ENCODE measurements at regions not wholly inside any gene's neighbourhood (a gene's known extent, or its start where the extent isn't known, plus 50 kb on each side); places are given as distances from the start of the nearest gene placed in this dataset.
"Not testable (repeated sequence)": the region's sequence is repeated elsewhere in the genome, so short reads cannot be mapped to it uniquely, and the experiment has no call there.

DNA sequence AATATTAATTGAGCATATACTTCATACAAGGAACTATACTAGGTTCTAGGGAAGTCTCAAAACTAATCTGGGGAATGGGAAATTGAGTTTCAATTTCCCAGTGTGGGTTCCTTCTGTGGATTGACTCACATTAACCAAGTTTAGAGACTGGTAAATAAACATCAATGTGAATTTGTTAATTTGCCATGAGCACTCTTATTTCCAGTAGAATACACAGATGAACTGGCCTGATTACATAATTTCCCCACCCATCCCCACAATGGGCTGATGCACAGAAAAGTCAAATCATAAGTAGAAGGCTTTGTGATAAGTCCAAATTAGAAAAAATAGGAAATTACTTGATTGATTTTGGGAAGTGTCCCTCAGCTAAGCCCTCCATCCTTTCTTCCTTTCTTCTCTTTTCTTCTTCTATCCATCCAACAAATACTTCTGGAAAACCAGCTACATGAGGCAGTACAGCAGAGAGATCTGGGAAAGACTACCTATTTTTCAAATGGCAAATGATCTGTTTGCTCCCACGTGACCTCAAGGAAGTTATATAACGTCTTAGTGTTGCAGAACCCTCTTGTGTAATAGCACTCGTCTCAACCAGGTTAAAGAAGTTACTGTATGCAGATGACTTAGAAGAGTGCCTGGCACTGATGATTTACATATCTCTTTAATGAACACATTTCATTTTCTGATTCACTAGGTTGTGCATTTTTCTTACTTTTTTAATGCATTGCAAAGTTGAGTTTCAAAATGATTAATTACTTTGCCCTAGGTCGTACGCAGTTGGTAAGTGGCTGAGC, 312.3 kb downstream of the SV2B start:
- Mint-ChIP-seq H3K9me3 (peaks cover 4% of the 10 kb centered on the region), H3K36me3 (ENCODE audit: low read depth) (no peaks in the 10 kb centered on the region), H3K4me1 (no peaks in the 10 kb centered on the region), H3K27me3 (peaks cover 2% of the 10 kb centered on the region), H3K4me3 (no peak overlapping the region), H3K27ac (no peak overlapping the region)
- CTCF ChIA-PET = no interaction called here
- no peak for ATAC-seq (ENCODE audit: low read depth)
- intact Hi-C loops (cut with micrococcal nuclease) = no loop called here
- DNase-seq = no peak
- TF ChIP-seq, protein P1, sequence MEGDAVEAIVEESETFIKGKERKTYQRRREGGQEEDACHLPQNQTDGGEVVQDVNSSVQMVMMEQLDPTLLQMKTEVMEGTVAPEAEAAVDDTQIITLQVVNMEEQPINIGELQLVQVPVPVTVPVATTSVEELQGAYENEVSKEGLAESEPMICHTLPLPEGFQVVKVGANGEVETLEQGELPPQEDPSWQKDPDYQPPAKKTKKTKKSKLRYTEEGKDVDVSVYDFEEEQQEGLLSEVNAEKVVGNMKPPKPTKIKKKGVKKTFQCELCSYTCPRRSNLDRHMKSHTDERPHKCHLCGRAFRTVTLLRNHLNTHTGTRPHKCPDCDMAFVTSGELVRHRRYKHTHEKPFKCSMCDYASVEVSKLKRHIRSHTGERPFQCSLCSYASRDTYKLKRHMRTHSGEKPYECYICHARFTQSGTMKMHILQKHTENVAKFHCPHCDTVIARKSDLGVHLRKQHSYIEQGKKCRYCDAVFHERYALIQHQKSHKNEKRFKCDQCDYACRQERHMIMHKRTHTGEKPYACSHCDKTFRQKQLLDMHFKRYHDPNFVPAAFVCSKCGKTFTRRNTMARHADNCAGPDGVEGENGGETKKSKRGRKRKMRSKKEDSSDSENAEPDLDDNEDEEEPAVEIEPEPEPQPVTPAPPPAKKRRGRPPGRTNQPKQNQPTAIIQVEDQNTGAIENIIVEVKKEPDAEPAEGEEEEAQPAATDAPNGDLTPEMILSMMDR (IDR thresholded peaks at IDR 0.05) = no peak
- POLR2A ChIA-PET = no interaction called here

DNA sequence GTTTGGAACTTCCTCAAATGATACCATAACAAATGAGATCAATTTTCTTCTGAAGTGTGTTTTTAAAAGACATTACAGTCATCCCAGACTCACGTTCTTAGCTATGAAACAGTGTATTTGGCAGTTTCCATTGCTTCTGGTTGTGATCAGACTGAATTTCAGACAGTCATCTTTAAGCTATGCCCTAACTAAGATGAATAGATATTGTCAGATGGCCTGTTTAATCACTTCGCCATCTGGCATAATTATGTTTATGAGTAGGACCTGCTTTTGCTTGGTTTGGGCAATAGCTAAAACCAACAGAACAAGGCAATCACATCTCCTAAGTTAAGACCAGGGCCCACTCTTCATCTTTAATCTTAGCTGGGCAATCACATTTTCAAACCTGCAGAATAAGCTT, 313.1 kb downstream of the SV2B start:
- TF ChIP-seq, protein P1 (IDR thresholded peaks at IDR 0.05) = no peak
- intact Hi-C loops (cut with micrococcal nuclease) = no loop called here
- H3K4me1 Mint-ChIP-seq = no peaks in the 10 kb centered on the region
- H3K27ac Mint-ChIP-seq = no peak overlapping the region
- no peaks in the 10 kb centered on the region for H3K36me3 Mint-ChIP-seq (ENCODE audit: low read depth)
- peaks cover 3% of the 10 kb centered on the region for H3K27me3 Mint-ChIP-seq
- ChIA-PET POLR2A (no interaction called here), CTCF (no interaction called here)
- no peak for DNase-seq
- H3K4me3 Mint-ChIP-seq = no peak overlapping the region
- peaks cover 4% of the 10 kb centered on the region for H3K9me3 Mint-ChIP-seq
- ATAC-seq (ENCODE audit: low read depth) = no peak

DNA sequence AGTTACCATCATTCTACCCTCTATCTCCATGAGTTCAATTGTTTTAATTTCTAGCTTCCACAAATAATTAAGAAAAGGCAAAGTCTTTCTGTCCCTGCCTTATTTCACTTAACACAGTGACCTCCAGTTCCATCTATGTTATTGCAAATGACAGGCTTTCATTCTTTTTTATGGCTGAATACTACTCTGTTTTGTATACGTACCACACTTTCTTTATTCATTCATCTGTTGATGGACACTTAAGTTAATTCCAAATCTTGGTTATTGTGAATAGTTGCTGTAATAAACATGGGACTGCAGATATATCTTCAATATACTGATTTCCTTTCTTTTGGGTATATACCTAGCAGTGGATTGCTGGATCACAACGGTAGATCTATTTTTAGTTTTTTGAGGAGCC, 314.1 kb downstream of the SV2B start:
- Mint-ChIP-seq H3K9me3 (peaks cover 4% of the 10 kb centered on the region), H3K4me1 (no peaks in the 10 kb centered on the region), H3K4me3 (no peak overlapping the region), H3K36me3 (ENCODE audit: low read depth) (no peaks in the 10 kb centered on the region), H3K27me3 (peaks cover 5% of the 10 kb centered on the region), H3K27ac (no peak overlapping the region)
- intact Hi-C loops (cut with micrococcal nuclease) = no loop called here
- ATAC-seq (ENCODE audit: low read depth) (no peak), DNase-seq (no peak)
- ChIA-PET POLR2A (no interaction called here), CTCF (no interaction called here)
- TF ChIP-seq, protein P1 (IDR thresholded peaks at IDR 0.05) = no peak

DNA sequence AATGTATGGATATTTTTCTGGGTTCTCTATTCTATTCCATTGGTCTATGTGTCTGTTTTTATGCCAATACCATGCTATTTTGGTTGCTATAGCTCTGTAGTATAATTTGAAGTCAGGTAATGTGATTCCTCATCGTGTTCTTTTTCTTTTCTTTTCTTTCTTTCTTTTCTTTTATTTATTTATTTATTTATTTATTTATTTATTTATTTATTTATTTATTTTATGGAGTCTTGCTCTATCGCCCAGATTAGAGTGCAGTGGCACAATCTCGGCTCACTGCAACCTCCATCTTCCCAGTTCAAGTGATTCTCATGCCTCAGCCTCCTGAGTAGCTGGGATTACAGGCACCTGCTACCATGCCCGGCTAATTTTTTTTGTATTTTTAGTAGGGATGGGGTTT, 315.2 kb downstream of the SV2B start:
- DNase-seq; CTCF ChIA-PET; H3K27ac Mint-ChIP-seq; H3K4me1 Mint-ChIP-seq; H3K9me3 Mint-ChIP-seq; H3K36me3 Mint-ChIP-seq (ENCODE audit: low read depth); H3K4me3 Mint-ChIP-seq; intact Hi-C loops (cut with micrococcal nuclease); ATAC-seq (ENCODE audit: low read depth); POLR2A ChIA-PET: not testable (repeated sequence)
- H3K27me3 Mint-ChIP-seq = peaks cover 12% of the 10 kb centered on the region

DNA sequence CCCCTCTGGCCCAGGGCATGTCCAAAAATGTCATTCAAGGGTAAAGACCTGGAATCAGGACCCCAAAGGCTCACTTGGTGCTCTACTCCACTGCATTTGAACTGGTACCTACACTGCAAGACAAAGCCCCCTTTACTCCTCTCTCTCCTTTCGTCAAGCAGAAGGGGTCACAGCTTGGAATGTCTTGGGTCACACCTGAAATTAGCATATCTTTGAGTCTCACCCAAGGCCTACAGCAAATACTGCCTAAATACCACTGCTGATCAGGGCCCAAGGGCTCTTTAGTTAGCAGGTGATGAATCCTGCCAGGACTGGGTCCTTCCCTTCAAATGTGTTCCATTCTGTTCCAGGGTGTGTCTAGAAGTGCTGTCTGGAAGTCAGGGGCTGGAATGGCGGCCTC, 320.6 kb downstream of the SV2B start:
- Mint-ChIP-seq H3K27me3 (peaks cover 10% of the 10 kb centered on the region), H3K36me3 (ENCODE audit: low read depth) (no peaks in the 10 kb centered on the region), H3K27ac (no peak overlapping the region), H3K4me3 (no peak overlapping the region), H3K9me3 (no peaks in the 10 kb centered on the region), H3K4me1 (no peaks in the 10 kb centered on the region)
- DNase-seq (no peak), ATAC-seq (ENCODE audit: low read depth) (no peak)
- ChIA-PET POLR2A (no interaction called here), CTCF (no interaction called here)
- intact Hi-C loops (cut with micrococcal nuclease) = no loop called here
- TF ChIP-seq, protein P1 (IDR thresholded peaks at IDR 0.05) = no peak

DNA sequence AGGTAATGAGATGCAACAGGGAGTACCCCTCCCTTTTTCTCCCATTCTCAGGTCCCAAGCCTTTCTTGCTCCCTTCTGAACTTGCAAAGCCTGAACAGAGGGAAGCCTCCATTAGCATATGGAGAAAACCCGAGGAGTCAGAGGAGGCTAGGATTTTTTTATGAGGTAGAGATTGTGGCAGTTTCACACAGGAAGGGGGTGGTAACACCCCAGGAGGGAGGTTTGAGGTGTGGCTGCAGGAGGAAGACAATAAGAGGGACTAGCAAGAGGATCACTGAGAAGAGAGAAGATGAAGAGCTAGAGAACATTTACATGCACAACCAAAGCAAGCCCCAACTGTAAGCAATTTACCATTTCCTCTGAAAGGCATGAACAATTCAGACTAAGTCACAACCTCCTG, 322.7 kb downstream of the SV2B start:
- no peak for ATAC-seq (ENCODE audit: low read depth)
- POLR2A ChIA-PET = no interaction called here
- Mint-ChIP-seq H3K4me1 (no peaks in the 10 kb centered on the region), H3K9me3 (no peaks in the 10 kb centered on the region), H3K4me3 (no peak overlapping the region), H3K36me3 (ENCODE audit: low read depth) (no peaks in the 10 kb centered on the region), H3K27ac (no peak overlapping the region), H3K27me3 (peaks cover 10% of the 10 kb centered on the region)
- no peak for DNase-seq
- TF ChIP-seq, protein P1 (IDR thresholded peaks at IDR 0.05) = no peak
- CTCF ChIA-PET = no interaction called here
- intact Hi-C loops (cut with micrococcal nuclease) = no loop called here
